OCI-LY3 (cell line): ENCODE measurements at regions not wholly inside any gene's neighbourhood (a gene's known extent, or its start where the extent isn't known, plus 50 kb on each side); places are given as distances from the start of the nearest gene placed in this dataset.

Experiments used
- H2AFZ ChIP-seq: fragments of 200-600, 300-600 bp; shearing (Covaris generic); 2 replicates; pipeline ENCODE4 v1.6.0; 2014; ENCODE audit warnings: antibody characterized with exemption, low read depth, low read length
- H3K27ac ChIP-seq: fragments of 200-600, 300-600 bp; sonication (generic); 2 replicates; pipeline ENCODE4 v1.5.1; 2014; ENCODE audit warnings: mild to moderate bottlenecking, low read length, moderate library complexity, mixed read lengths
- H3K27me3 ChIP-seq: fragments of 200-600, 300-600 bp; sonication (generic); 2 replicates; pipeline ENCODE4 v1.6.1; 2014; ENCODE audit warnings: low read depth, low read length, mixed read lengths
- H3K36me3 ChIP-seq: fragments of 200-600, 300-600 bp; sonication (generic); replicated peaks from 2 replicates; pipeline ENCODE3; 2014; ENCODE audit warnings: low read depth, low read length, mixed read lengths
- H3K4me1 ChIP-seq: fragments of 300-600, 200-600 bp; sonication (generic); 2 replicates; pipeline ENCODE4 v1.6.1; 2014; ENCODE audit warnings: low read length, mixed read lengths
- H3K4me2 ChIP-seq: fragments of 200-600, 300-600 bp; sonication (generic); 2 replicates; pipeline ENCODE4 v1.6.1; 2014; ENCODE audit warnings: low read length, mixed read lengths
- H3K4me3 ChIP-seq: fragments of 300-600, 200-600 bp; sonication (generic); 2 replicates; pipeline ENCODE4 v1.5.1; 2014; ENCODE audit warnings: antibody characterized with exemption, mild to moderate bottlenecking, low read length, moderate library complexity
- H3K79me2 ChIP-seq: fragments of 300-600, 200-600 bp; shearing (Covaris generic); 2 replicates; pipeline ENCODE4 v1.6.1; 2014; ENCODE audit warnings: mild to moderate bottlenecking, low read length, mixed read lengths
- H3K9ac ChIP-seq: fragments of 300-600, 200-600 bp; shearing (Covaris generic); 2 replicates; pipeline ENCODE4 v1.6.0; 2014; ENCODE audit warnings: mild to moderate bottlenecking, low read length, moderate library complexity
- H3K9me3 ChIP-seq: fragments of 200-600, 300-600 bp; shearing (Covaris generic); 2 replicates; pipeline ENCODE4 v1.6.1; 2014; ENCODE audit warnings: low read length, mixed read lengths; ENCODE audit not compliant: insufficient read depth
- H4K20me1 ChIP-seq: fragments of 200-600, 300-600 bp; sonication (generic); 2 replicates; pipeline ENCODE4 v1.6.1; 2016; ENCODE audit warnings: low read length, mixed read lengths; ENCODE audit not compliant: insufficient read depth
- CTCF ChIP-seq: fragments of 200-600, 300-600 bp; sonication (generic); IDR thresholded peaks from 2 replicates; pipeline ENCODE4 v1.5.1; 2014; ENCODE audit warnings: antibody characterized with exemption, low read length, low read depth
- EZH2phosphoT487 ChIP-seq: fragments of 200-600 bp; shearing (Covaris generic); IDR thresholded peaks from 2 replicates; pipeline ENCODE4 v1.6.1; 2018; ENCODE audit warnings: antibody characterized with exemption, mixed run types, low read depth

- Histone ChIP-seq H3K9me3 (no peaks in the 10 kb centered on the region), H2AFZ (no peak overlapping the region), H4K20me1 (no peaks in the 10 kb centered on the region), H3K4me2 (no peak overlapping the region), H3K4me1 (peaks cover 10% of the 10 kb centered on the region), H3K27ac (no peak overlapping the region), H3K4me3 (no peak overlapping the region), H3K27me3 (no peaks in the 10 kb centered on the region), H3K9ac (no peak overlapping the region), H3K36me3 (peaks cover 3% of the 10 kb centered on the region), H3K79me2 (no peaks in the 10 kb centered on the region)
- no peak for TF ChIP-seq EZH2phosphoT487
- TF ChIP-seq CTCF, result no peak
Observed at GRCh38 chr18:56214706-56215105, 423.7 kb downstream of the TXNL1 start.

DNA sequence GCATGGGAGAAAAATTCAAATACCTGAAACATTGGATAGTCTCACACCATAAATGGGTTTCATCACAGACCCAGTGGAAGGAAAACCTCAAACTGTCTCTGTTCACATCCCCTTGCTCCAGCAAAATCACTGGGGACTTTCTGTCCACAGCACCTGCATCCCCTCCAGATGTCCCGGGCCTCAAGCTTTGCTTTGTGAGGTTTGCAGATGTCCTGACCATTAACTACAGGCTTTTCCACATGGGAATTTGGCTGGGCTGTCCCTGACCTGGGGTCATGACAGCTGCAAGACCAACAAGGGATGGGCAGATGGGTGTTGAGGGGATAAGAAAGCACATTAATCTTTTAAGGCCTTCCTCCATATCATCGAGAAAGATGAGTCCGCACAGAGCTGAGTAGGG is 427.9 kb downstream of the TXNL1 start:
- peaks cover 10% of the 10 kb centered on the region for H3K4me1 ChIP-seq
- H3K36me3 ChIP-seq, result no peaks in the 10 kb centered on the region
- no peaks in the 10 kb centered on the region for H3K27me3 ChIP-seq
- no peak overlapping the region for H2AFZ ChIP-seq
- H3K9me3 ChIP-seq, result 0 out of 2 replicates have a peak, but pooled peaks cover under 1% of the 10 kb centered on the region
- H3K27ac ChIP-seq, result no peak overlapping the region
- H3K4me3 ChIP-seq, result no peak overlapping the region
- TF ChIP-seq EZH2phosphoT487, result no peak
- no peak for TF ChIP-seq CTCF
- H4K20me1 ChIP-seq, result no peaks in the 10 kb centered on the region
- H3K4me2 ChIP-seq, result no peak overlapping the region
- no peaks in the 10 kb centered on the region for H3K79me2 ChIP-seq
- no peak overlapping the region for H3K9ac ChIP-seq

GRCh38 chr18:56207989-56208388 is 430.4 kb downstream of the TXNL1 start:
- Histone ChIP-seq H3K27me3 (no peaks in the 10 kb centered on the region), H3K36me3 (peaks cover 12% of the 10 kb centered on the region), H3K4me1 (peaks cover 5% of the 10 kb centered on the region), H3K9me3 (peaks cover 23% of the 10 kb centered on the region), H3K4me2 (no peak overlapping the region), H3K9ac (no peak overlapping the region), H4K20me1 (no peaks in the 10 kb centered on the region), H3K27ac (no peak overlapping the region), H3K79me2 (no peaks in the 10 kb centered on the region), H2AFZ (no peak overlapping the region), H3K4me3 (no peak overlapping the region)
- no peak for TF ChIP-seq CTCF
- no peak for TF ChIP-seq EZH2phosphoT487

DNA sequence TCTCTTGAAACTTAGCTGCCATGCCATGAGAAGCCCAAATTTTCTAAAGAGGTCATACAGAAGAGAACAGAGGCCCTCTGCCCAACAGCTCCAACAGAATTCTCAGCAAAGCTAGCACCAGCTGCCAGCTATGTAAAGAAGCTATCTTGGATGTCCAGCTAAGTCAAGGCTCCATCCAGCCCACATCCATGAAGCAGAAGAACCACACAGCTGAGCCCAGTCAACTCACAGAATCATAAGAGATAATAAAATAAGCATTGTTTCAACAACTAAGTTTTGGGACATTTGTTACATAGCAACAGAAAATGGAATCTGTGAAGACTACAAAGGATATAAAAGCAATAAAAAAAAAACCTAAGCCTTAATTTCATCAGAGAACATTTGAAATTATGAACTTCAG is 434.3 kb downstream of the TXNL1 start:
- no peaks in the 10 kb centered on the region for H3K79me2 ChIP-seq
- no peak overlapping the region for H2AFZ ChIP-seq
- no peak overlapping the region for H3K9ac ChIP-seq
- no peak for TF ChIP-seq CTCF
- no peak for TF ChIP-seq EZH2phosphoT487
- no peak overlapping the region for H3K27ac ChIP-seq
- H3K4me1 ChIP-seq, result peaks cover 5% of the 10 kb centered on the region; the same call in 1 of the 2 replicates
- H3K4me3 ChIP-seq, result no peak overlapping the region
- no peaks in the 10 kb centered on the region for H3K27me3 ChIP-seq
- peaks cover 27% of the 10 kb centered on the region for H3K9me3 ChIP-seq
- H3K4me2 ChIP-seq, result no peak overlapping the region
- peaks cover 15% of the 10 kb centered on the region for H3K36me3 ChIP-seq
- no peaks in the 10 kb centered on the region for H4K20me1 ChIP-seq
